CD1c-positive myeloid dendritic cell (primary cell): ENCODE measurements at regions not wholly inside any gene's neighbourhood (a gene's known extent, or its start where the extent isn't known, plus 50 kb on each side); places are given as distances from the start of the nearest gene placed in this dataset.
"Not testable (repeated sequence)": the region's sequence is repeated elsewhere in the genome, so short reads cannot be mapped to it uniquely, and the experiment has no call there.

Experiments used
- DNase-seq: peaks from one replicate; pipeline ENCODE4 v3.0.0-alpha.2; 2016; ENCODE audit errors: extremely low spot score

- DNase-seq: no peak
These were observed 837.5 kb downstream of the MCTP2 start for GRCh38 chr15:95068701-95069521.

GRCh38 chr15:95075792-95076677 lies 844.7 kb downstream of the MCTP2 start:
- DNase-seq: no peak

DNA sequence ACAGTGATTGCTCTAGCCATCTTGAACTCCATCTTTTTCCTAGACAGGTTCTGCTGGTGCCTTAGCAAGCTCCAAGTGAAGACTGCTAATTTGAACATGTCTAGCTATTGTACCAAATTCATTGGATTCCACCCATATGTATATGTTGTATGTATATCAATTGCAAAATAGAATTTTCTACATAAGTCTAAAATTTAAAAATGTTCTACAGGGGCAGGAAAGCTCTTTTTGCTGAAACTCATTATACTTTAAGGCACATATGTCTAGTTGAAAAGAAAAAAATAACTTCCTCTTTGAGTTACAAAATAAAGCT lies 845.3 kb downstream of the MCTP2 start:
- DNase-seq: no peak

DNA sequence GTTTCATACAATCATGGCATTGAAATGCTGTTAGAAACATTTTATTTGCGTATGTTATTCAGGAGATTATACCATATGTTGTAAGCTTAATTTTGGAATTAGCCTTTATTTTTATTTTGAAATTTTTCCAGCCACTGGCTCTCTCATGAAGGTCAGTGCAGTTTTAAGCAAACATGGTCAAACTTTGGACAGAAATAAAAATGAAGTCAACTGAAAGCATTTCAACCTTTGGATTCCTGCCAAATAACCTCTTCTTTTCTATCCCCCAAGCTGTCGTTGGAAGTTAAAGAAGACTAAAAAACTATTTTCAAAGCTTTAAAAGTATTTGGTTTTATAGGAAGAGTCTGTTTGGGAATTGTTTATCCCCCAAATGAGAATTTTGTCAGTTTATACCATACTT lies 846.6 kb downstream of the MCTP2 start:
- DNase-seq: no peak

DNA sequence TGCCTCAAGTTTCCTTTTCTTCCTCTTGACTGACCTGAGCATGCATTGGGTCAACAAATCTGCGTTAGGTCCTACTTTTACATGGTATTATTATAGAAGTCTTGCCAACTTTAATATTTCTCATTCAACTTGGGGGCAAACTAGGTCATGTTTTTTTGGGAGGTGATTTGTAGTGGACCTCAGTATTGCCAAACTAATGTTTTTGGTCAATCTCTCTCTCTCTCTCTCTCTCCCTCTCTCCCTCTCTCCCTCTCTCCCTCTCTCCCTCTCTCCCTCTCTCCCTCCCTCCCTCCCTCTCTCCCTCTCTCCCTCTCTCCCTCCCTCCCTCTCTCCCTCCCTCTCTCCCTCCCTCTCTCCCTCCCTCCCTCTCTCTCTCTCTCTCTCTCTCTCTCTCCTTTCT lies 848.9 kb downstream of the MCTP2 start:
- not testable (repeated sequence) for DNase-seq

GRCh38 chr15:95085056-95085455 lies 853.7 kb downstream of the MCTP2 start:
- no peak for DNase-seq

DNA sequence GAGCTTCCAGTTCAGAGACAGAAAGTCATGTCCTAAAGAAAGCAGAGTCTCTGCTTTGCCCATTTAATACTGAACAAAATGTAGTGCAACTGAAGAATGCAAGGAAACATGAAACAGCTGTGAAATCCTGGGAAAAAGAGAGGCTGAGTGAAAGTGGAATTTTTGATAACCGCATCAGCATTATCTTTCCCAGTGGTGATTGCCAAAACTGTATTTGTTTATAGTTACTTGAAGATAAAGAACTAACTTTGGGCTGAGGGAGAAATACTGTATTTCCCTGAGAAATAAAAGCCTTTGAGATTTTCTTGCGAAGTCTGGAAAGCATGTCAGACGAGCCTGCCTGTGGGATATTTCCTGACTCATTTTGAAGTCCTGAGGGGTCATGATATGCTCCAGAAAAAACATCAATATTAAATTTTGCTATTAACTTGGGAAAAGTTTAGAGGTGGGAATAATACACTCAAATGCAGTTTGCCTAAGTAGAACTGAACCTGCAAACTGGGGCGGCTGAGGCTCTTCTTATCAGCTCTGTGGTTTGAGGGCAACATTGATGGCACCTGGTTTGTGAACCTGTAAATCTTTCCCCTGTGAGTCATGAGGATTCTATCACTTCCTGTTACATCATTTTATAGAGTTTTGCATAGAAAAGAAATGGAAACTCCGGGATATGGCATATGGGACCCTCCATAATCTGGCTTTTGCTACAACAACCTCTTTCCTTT lies 855.3 kb downstream of the MCTP2 start:
- no peak for DNase-seq

- DNase-seq: no peak
These were observed 855.9 kb downstream of the MCTP2 start for GRCh38 chr15:95087253-95087609.

DNA sequence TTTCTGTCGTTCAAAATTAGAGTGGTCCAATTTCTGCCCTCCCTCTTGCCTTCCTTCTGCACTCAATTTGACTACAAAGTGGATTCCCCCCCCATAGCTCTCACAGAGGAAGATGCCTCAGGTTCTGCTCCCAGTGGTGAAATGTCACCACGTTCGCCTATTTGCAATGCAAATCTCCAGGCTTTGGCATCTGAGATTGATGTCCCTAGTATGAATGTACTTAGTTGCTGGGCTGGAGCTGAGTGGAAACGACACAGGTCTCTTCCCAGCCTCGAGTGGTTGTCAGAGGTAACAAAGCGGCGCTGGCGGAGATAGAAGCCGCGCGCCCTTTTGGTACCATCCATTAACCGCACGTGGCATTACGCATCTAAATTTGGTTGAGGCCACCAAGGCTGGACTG lies 860.1 kb downstream of the MCTP2 start:
- no peak for DNase-seq

GRCh38 chr15:95095250-95095649 lies 863.9 kb downstream of the MCTP2 start:
- no peak for DNase-seq

DNA sequence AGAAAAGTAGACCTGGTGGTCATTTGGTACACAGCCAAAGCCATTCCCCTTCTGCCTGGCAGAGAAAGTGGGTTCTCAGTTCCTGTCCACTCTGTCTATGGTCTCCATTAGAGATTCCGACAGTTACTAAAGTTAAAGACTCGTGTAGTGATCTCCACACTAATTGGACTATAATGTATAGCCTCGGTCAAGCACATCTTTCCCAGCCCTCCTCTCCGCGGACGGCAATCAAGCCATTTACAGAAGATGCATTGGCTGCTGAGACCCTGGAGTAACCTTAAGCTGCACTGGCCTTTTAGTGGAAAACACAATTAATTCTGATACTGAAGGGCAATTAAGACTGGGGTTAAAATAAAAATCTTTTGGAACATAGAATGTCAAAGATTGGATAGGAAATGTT lies 865.3 kb downstream of the MCTP2 start:
- no peak for DNase-seq

- DNase-seq: no peak
These were observed 866.0 kb downstream of the MCTP2 start for GRCh38 chr15:95097361-95097760.

GRCh38 chr15:95105229-95105628 lies 873.9 kb downstream of the MCTP2 start:
- no peak for DNase-seq

GRCh38 chr15:95106801-95107200 lies 875.4 kb downstream of the MCTP2 start:
- no peak for DNase-seq

DNA sequence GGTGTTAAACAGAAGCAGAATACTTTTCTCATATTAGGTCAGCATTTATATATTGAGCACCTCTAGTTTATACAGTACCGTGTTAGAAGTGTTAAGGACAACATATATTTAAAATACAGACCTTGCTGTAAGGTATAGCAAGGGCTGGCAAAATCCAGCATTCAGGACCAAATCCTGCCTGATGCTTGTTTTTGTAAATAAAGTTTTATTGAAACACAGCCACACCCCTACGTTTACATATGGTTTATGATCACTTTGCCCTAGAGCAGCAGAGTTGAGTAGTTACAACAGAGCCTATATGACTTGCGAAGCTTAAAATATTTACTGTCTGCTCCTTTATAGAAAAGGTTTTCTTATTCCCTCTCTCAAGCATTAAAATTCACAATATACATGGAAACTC lies 877.3 kb downstream of the MCTP2 start:
- no peak for DNase-seq

GRCh38 chr15:95111969-95112368 lies 880.6 kb downstream of the MCTP2 start:
- DNase-seq: no peak

DNA sequence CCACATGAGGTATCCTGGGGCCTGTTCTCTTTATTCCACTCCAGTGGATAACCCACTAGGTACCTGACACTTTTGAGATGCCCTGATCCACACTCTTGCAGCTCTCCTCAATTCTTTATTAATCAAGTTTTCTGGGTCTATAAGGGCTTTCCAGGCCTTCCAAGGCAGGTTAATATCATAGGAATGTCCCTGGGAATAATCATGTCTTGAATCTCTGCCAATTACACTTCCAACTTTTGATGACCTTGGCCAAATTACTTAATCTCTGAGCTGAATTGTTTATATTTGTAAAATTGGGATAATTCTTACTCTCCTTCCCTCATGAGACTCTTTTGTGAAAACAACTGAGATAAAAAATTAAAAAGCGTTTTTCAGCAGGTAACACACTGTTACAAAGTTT lies 881.7 kb downstream of the MCTP2 start:
- no peak for DNase-seq

DNA sequence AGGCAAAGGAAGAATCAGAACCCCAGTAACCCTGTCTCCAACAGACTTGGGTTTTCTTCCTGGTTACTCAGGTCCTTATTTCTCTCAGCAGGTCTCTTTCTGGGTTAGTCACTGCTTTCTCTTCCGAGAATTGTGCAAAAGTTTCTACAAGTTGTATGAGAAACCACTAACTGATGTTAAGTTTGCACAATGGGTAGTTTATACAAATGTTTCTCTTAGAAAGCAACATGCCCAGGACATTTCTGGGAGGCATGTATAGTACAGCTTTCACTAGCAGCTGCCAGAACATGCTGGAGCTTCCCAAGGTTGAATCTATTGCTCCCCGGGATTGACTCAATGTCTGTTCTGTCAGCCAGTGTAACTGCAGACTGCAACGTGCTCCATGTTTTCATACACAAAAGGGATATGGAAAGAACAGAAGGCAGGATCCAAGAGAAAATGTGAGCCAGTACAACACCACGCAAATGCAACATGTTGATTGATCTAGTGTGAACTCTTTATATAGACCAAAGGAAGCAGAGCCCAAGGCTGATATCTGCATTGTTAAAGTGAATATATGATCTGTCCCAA lies 887.8 kb downstream of the MCTP2 start:
- no peak for DNase-seq

GRCh38 chr15:95120595-95120994 lies 889.2 kb downstream of the MCTP2 start:
- DNase-seq: no peak

DNA sequence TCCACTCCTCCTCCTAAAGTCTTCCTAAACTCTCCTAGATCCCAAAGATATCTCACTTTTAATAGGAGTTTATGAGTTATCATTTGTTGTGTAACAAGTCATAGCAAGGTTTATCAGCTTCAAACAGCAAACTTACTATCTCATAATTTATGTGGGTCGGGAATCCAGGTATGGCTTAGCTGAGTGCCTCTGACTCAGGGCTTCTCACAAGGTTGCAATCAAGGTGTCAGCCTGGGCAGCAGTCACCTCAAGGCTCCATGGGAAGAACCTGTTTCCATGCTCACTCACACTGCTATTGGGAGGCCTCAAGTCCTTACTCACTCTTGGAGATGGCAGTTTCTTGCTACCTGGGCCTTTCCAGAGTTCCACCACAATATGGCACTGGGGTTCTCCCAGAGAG lies 889.8 kb downstream of the MCTP2 start:
- no peak for DNase-seq

DNA sequence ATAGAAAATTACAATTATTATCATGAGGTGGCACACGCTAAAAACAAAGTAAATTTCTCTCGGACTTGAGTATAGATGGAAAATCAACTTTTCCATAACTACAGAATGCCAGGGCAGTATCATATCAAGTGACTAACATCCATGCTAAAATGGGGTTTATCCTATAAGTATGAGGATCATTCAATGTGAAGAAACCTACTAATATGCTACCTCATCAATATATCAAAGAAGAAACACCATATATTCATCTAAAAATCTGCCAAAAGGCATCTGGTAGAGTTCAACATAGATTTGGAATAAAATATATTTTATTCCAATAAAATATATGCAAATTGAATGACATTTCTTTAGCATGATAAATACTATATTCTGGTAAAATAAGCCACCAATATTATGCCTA lies 894.4 kb downstream of the MCTP2 start:
- no peak for DNase-seq

DNA sequence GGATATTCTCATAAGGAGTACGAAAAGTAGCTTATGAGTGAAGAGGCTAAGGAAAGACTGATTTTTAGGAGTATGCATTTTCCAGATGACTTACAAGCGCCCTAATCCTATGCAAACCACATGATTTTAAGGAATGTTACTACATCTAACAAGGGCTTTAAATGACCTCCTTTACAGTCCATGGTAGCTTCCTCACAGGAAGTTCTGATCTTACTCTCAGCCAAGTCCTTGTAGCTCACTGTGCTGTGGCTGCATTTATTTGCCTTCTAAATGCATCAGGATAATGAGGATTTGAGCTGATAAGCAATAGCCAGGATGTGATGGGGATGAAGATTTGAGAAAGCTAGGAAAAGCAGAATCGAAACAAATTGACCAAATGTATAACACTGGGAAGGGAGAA lies 896.0 kb downstream of the MCTP2 start:
- no peak for DNase-seq
